ENCODE measurements at regions not wholly inside any gene's neighbourhood (a gene's known extent, or its start where the extent isn't known, plus 50 kb on each side); places are given as distances from the start of the nearest gene placed in this dataset.

DNA sequence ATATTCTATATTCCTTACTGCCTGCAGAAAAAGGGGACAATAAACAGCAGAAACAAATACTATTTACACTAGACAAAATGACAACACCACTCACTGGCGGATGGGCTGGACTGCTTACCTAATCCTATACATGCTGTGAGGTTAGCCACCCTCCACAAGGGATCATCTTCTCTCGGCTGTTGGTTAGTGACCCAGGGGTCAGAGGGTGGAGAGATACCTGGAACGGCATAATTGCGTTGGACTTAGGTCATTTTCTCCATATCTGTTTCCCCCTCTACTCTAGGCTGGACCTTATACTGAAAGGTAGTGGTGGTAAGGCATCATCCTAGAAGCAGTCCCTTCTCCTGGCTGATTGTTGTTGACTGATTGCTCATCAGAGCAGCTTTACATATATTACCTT is 286.8 kb upstream of the UGT8 start:
- TF ChIP-seq EP300 (IDR thresholded peaks at IDR 0.05) (no peak), POLR2A (IDR thresholded peaks at IDR 0.05) (no peak)
- TF ChIP-seq, protein P1, sequence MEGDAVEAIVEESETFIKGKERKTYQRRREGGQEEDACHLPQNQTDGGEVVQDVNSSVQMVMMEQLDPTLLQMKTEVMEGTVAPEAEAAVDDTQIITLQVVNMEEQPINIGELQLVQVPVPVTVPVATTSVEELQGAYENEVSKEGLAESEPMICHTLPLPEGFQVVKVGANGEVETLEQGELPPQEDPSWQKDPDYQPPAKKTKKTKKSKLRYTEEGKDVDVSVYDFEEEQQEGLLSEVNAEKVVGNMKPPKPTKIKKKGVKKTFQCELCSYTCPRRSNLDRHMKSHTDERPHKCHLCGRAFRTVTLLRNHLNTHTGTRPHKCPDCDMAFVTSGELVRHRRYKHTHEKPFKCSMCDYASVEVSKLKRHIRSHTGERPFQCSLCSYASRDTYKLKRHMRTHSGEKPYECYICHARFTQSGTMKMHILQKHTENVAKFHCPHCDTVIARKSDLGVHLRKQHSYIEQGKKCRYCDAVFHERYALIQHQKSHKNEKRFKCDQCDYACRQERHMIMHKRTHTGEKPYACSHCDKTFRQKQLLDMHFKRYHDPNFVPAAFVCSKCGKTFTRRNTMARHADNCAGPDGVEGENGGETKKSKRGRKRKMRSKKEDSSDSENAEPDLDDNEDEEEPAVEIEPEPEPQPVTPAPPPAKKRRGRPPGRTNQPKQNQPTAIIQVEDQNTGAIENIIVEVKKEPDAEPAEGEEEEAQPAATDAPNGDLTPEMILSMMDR (IDR thresholded peaks at IDR 0.05) = no peak

Measured in sigmoid colon (tissue), 4 donors.